ENCODE measurements at regions not wholly inside any gene's neighbourhood (a gene's known extent, or its start where the extent isn't known, plus 50 kb on each side); places are given as distances from the start of the nearest gene placed in this dataset.

DNA sequence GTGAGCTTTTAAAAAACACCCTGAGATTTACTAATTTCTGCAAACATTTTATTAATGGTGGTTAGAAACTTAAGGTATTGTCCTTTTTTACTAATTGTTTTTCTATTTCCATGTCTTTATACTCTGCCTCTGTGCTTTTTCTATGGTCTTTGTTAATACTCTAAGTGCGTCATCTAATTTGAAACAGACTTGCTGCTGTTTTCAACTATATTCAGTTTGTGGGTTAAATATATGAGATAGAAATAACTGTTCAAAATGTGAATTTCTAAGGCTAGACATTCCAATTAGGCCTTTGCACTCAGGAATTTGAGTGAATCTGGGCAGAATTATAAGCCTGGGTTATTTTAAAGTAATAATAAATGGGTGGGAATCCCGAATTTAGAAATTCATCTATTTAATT is 82.4 kb upstream of the COL11A1 start:
- TF ChIP-seq POLR2A (IDR thresholded peaks at IDR 0.05; ENCODE audit: low read length) (no peak), GATA1 (IDR thresholded peaks at IDR 0.05; ENCODE audit: low read depth, low read length) (no peak)
